ENCODE measurements at regions not wholly inside any gene's neighbourhood (a gene's known extent, or its start where the extent isn't known, plus 50 kb on each side); places are given as distances from the start of the nearest gene placed in this dataset.

DNA sequence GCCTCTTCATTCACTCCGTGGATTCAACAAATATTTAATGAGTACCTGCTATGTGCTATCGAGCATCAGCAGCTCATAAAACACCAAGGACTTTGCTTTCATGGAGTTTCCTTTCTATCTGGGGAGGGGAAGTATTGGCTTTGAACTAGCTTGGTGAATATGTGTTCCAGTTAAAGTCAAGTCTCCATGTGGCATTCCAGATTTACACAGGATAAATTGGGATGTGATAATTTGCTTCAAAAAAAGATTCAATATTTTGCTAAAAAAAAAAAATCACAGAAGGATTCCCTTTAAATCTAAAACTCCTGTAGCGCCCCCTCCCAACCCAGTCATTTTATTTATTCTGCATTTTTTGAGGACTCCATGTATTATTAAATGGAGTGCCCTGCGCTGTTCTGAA lies 346.3 kb upstream of the SLC30A5 start:
- H3K4me3 ChIP-seq (replicated peaks; ENCODE audit: low read depth, low read length): no peak overlapping the region
- TF ChIP-seq, protein P1, sequence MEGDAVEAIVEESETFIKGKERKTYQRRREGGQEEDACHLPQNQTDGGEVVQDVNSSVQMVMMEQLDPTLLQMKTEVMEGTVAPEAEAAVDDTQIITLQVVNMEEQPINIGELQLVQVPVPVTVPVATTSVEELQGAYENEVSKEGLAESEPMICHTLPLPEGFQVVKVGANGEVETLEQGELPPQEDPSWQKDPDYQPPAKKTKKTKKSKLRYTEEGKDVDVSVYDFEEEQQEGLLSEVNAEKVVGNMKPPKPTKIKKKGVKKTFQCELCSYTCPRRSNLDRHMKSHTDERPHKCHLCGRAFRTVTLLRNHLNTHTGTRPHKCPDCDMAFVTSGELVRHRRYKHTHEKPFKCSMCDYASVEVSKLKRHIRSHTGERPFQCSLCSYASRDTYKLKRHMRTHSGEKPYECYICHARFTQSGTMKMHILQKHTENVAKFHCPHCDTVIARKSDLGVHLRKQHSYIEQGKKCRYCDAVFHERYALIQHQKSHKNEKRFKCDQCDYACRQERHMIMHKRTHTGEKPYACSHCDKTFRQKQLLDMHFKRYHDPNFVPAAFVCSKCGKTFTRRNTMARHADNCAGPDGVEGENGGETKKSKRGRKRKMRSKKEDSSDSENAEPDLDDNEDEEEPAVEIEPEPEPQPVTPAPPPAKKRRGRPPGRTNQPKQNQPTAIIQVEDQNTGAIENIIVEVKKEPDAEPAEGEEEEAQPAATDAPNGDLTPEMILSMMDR (IDR thresholded peaks at IDR 0.05; ENCODE audit: low read depth, low read length, missing control alignments): no peak
- DNase-seq (ENCODE audit: extremely low read depth, low read depth): no peak

DNA sequence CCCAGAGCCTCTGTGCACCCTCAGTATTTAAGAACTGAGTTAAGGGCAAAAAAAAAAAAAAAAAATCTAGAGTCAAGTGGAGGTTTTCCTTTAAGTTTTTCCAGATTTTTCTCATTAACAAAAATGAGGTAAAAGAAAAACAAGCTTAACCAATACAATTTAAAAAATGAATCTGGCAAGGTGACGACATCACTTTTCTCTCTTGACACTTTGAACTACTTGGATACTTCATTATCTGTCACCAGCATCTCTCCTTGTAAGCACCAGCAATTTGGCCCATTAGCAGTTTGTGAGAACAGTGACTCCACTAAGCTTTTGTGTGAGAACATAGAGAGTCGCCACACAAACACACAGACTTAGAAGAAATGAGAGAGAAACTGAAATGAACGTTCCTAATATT lies 345.7 kb upstream of the SLC30A5 start:
- no peak for DNase-seq (ENCODE audit: extremely low read depth, low read depth)
- H3K4me3 ChIP-seq (replicated peaks; ENCODE audit: low read depth, low read length): no peak overlapping the region
- TF ChIP-seq, protein P1 (IDR thresholded peaks at IDR 0.05; ENCODE audit: low read depth, low read length, missing control alignments): no peak

DNA sequence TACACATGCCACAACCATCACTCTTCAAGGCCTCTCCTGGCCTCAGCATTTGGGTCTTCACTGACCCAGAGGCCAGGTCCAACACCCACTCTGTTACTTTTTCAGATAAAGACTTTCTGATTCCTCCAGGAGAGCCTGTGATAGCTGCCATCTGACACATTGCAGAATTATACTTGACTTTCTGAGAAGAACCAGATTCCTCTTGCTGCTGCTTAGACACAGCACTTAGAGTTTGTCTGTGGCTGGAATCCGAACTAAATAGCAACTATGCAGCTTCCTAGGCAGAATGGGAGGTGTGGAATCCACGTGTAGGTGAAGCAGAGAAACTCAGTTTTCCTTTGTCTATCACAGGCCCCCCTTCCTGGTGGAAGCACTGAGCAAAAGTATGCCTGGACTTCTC lies 344.7 kb upstream of the SLC30A5 start:
- TF ChIP-seq, protein P1 (IDR thresholded peaks at IDR 0.05; ENCODE audit: low read depth, low read length, missing control alignments): no peak
- no peak overlapping the region for H3K4me3 ChIP-seq (replicated peaks; ENCODE audit: low read depth, low read length)
- no peak for DNase-seq (ENCODE audit: extremely low read depth, low read depth)

DNA sequence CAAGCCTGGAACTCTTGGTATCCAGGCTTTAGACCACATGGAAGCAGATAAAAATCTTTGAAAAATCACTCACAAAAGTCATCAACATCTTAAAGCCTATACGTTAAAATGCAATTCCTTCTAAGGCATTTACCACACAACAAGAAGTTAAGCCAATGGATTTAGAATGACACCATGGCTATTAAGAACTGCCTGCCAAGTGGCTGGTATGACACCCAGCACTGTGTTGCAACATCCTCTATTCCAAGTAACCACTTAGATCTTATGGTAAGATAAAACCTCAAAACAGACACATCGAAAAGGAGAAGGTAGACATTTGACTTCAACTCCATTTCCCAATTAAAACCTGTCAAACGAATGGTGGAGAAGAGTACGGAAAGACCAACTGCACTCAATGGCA lies 344.2 kb upstream of the SLC30A5 start:
- no peak overlapping the region for H3K4me3 ChIP-seq (replicated peaks; ENCODE audit: low read depth, low read length)
- TF ChIP-seq, protein P1 (IDR thresholded peaks at IDR 0.05; ENCODE audit: low read depth, low read length, missing control alignments): no peak
- DNase-seq (ENCODE audit: extremely low read depth, low read depth): no peak

DNA sequence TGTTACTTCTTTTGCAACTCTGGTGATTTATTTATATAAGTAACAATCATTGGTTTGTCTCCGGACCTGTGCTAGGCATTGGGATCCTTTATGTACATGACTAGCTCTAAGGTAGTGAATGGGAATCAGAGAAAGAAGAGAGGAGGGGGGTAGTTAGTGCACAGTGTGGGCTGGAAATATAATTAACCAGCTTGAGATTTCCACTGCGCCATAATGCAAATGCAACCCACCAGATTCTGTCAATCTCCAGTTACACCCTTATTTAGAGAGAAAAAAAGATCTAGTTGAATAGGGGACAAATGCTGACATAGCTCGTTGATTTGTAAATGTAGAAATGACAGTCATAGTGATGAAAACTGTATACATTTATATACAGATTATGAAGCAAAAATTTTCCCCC lies 342.2 kb upstream of the SLC30A5 start:
- DNase-seq (ENCODE audit: extremely low read depth, low read depth): no peak
- H3K4me3 ChIP-seq (replicated peaks; ENCODE audit: low read depth, low read length): no peak overlapping the region
- TF ChIP-seq, protein P1 (IDR thresholded peaks at IDR 0.05; ENCODE audit: low read depth, low read length, missing control alignments): no peak

DNA sequence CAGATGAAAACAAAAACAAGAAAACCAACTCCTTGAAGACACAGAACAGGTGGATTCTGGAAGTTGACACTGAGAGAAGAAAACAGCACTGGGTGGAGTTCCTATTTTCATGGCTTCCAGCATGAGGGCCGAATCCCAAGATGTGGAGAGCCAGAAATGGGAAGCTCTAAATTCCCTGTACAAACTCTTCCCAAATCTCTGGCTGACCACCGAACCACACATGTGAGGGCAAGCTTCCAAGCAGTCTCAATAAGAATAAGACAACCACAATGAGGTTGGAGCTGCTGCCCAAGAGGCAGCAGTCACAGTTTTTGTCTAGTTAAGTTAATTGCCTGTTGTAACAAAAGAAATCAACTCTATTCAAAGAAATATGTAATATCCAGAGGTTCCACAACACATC lies 339.3 kb upstream of the SLC30A5 start:
- TF ChIP-seq, protein P1 (IDR thresholded peaks at IDR 0.05; ENCODE audit: low read depth, low read length, missing control alignments): no peak
- DNase-seq (ENCODE audit: extremely low read depth, low read depth): no peak
- H3K4me3 ChIP-seq (replicated peaks; ENCODE audit: low read depth, low read length): no peak overlapping the region

DNA sequence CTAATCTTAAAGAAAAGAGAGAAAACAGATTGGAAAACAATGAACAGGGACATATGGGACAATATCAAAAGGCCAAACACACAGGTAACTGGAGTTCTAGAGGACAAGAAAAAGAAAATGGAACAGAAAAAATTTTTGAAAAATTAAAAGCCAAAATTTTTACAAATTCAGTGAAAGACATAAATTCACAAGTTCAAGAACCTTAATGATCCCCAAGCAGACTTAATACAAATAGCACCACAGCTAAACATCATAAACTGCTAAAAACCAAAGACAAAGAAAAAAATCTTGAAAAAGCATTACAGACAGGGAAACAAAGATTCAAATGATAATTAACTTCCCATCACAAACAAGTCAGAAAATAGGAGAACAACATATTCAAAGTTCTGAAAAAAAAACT lies 338.5 kb upstream of the SLC30A5 start:
- no peak for DNase-seq (ENCODE audit: extremely low read depth, low read depth)
- no peak overlapping the region for H3K4me3 ChIP-seq (replicated peaks; ENCODE audit: low read depth, low read length)
- TF ChIP-seq, protein P1 (IDR thresholded peaks at IDR 0.05; ENCODE audit: low read depth, low read length, missing control alignments): no peak

All from HFF-Myc (cell line).